SHP77 treated with DMSO at 0.1 percent for 48 hours (cell line): ENCODE measurements at regions not wholly inside any gene's neighbourhood (a gene's known extent, or its start where the extent isn't known, plus 50 kb on each side); places are given as distances from the start of the nearest gene placed in this dataset.
"Not testable (repeated sequence)": the region's sequence is repeated elsewhere in the genome, so short reads cannot be mapped to it uniquely, and the experiment has no call there.

Source experiments
- DNase-seq: peaks from one replicate; lab custom pipeline; 2025; lab: John Stamatoyannopoulos, UW

DNA sequence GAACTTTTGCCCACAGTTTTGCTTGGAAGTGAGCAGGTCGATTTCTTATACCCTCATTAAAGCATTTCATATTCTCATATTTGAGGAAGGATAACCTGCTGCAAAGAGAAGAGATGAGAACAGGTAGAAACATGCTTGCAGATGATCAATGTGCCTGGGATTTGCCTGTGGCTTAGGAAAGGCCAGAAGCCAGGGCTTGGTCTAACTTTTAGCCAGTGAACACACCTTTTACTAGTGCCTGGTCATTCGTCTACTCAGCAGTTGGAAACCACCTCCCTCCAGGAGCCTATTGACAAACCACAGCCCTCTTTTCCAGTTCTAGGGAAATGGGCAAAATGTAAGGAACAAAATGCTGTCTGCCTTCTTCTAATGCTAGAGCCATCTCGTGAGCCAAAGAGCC is 518.3 kb downstream of the ADRA2A start:
- no peak for DNase-seq

DNA sequence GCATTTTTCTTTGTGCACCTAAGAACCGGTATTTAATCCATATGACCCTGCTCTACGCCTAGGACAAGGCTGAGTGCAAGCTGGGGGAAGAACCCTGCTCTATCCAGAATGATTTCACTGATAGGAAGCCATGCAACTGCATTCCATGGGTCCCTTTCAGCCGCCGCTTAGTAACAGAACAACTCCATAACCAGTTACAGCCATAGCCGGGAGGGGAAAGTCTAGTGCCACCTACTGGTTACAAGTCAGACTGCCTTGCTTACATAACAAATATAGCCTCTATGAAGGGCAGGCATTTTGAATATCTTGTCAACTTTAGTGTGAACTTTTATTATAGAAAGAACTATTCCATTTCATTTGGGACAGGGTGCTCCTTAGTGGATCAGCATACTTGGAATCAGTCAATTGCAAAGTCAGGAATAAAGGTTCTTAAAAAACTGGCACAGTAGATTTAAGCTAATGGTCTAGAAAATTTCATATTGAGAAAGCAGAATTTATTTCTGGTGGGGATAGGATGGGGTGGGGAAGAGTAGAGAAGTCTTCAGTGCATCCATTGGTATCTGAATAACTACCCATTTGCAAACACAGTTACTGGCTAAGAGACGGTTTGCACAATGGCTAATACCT is 521.7 kb downstream of the ADRA2A start:
- DNase-seq, result no peak

DNA sequence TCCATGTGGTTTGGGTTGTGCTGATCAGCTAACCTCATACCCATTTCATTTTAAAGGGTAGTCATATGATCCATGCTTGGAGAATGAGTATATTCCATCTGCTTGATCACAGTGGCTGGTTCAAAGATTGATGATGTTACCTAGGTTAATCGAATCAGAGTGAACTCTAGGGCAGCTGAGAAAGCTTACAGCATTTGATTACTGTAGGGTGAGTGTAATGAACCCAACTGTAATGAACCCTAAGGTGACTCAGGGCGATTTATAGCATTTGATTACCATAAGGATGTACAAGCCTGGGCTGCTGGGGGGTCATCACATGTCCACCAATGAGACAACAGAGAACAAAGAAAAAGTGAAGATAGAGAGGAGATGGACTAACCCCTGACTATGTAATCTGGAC is 523.1 kb downstream of the ADRA2A start:
- DNase-seq, result no peak

DNA sequence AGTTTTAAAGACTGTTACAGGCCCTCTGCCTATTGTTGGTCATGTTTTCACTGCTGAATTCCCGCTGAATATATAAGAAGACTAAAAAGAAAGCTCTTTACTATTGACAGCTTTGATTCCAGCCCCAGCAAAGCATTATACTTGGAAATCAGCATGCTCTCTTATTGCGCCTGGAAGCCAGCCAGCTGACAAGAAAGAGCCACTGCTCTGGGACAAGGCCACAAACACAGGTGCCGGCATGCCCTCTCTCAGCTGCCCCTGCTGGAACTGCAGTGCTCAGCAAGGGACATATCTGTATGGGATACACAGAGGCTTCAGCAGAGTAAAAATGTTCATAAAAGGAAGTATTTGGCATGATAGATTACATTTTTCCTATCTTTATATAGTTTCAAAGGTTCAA is 523.9 kb downstream of the ADRA2A start:
- DNase-seq, result no peak

DNA sequence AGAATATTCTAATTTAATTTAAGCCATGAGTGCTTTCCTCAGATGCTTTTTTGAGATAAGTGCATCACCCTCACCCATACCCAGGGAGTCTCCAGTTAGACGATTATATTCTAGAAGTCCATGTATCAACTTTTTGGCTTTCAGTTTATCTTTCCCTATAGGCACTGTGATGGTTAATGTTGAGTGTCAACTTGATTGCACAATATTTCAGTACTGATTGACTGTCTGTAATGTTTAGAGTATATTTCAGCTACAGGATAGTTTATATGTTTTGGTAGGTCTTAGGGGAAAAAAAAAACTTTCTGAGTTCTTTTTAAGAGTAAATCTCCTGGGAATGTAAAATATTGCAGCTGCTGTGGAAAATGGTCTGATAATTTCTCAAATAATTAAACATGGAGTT is 535.4 kb downstream of the ADRA2A start:
- no peak for DNase-seq

DNA sequence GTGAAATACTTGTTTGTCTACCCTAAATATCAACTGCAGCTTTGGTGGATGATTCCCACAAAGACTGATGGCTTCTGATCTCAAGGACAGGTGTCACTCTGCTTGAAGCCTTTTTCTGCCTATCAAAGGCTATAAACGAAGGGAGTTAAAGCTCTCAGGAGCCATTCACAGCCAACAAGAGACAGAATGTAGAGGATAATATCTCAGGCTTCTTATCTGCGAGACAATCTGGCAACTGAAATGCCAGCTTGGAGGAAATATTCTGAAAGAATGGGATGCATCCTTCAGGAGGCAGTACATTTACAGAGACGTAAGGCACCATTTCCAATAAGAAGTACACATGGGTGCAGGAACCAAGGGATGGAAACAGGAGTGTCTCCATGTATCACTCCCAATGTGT is 549.4 kb downstream of the GPAM start:
- no peak for DNase-seq

DNA sequence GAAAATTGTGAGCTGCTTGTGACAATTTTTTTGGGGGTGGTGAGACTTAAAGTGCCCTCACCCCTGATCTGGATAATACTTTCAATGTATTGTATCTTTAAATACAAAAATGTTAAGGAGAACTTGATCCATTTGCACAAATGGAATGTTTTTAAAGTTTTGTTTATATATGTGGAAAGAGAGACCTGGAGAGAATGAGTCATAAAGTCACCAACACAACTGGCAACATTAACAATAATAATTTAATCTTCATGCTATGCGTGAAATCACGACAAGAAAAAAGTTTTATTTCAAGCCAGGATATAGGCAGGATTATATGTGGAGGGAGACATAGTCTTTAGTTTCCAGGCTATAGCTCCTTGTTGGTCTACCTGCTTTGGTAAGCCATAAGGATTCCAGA is 537.5 kb downstream of the GPAM start:
- DNase-seq, result no peak

DNA sequence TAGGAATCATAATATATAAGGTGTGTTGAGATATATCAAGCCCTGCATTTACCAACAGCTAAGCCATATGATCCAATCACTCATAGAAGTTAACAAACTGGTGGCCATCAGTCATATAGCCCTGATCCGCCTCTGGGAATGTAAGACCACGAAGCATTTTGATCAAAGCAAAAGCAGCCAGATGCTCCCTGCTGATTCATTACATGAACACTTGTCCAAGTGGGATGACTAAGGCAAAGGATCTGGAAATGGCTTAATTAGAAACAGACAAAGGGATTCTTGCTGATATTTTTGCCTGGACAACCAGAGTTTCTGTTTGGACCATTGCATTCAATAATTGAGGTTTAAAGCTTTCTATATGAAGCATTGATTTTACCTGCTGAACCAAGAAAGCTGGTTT is 535.5 kb downstream of the GPAM start:
- no peak for DNase-seq

DNA sequence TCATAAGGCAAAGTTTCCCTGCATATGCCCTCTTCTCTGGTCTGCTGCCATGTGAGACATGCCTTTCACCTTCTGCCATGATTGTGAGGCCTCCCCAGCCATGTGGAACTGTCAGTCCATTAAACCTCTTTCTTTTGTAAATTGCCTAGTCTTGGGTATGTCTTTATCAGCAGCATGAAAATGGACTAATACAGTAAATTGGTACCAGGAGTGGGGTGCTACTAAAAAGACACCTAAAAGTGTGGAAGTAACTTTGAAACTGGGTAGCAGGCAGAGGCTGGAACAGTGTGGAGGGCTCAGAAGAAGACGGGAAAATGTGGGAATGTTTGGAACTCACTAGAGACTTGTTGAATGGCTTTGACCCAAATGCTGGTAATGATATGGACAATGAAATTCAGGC is 534.5 kb downstream of the GPAM start:
- DNase-seq, result not testable (repeated sequence)

DNA sequence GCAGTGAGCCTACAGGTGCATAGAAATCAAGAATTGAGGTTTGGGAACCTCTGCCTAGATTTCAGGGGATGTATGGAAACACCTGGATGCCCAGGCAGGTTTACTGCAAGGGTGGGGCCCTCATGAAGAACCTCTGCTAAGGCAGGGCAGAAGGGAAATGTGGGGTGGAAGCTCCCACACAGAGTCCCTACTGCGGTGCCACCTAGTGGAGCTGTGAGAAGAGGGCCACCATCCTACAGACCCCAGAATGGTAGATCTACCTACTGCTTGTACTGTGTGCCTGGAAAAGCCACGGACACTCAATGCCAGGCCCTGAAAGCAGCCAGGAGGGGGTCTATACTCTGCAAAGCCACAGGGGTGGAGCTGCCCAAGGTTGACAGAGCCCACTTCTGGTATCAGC is 533.5 kb downstream of the GPAM start:
- DNase-seq, result no peak

DNA sequence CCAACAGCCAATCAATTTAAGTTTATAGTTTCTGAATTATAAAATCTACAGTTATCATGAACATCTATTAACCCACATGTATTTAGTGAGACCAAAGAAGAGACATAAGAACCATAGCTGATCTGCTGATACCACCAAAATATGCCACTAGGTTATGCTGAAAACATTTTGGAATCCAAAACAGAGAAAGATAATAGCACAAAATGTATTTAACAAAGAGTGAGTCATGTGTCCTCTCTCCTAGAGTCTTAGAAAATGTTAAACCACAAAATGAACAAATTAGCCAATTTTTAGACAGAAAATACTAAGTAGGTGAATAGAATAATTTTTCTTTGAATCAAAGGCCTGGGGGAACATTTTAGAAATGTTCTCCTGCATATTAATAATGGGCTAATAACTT is 527.5 kb downstream of the GPAM start:
- no peak for DNase-seq

DNA sequence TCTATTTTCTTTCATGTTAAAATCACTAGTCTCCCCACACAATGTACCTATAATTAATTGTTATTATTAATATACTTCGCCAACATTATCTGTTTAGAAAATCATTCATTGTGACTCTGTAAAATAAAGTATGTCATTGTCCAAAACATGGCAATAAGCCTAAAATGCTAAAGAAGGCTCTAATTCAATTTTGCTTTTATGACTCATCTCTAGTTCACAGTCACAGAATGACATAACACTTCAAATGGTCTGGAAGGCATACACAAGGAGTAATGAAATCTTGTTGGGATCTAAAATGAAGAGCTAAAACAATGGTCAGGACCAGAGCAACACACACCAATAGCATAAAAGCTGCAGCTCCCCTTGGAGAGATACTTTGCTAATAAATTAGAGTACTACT is 505.8 kb downstream of the GPAM start:
- no peak for DNase-seq

DNA sequence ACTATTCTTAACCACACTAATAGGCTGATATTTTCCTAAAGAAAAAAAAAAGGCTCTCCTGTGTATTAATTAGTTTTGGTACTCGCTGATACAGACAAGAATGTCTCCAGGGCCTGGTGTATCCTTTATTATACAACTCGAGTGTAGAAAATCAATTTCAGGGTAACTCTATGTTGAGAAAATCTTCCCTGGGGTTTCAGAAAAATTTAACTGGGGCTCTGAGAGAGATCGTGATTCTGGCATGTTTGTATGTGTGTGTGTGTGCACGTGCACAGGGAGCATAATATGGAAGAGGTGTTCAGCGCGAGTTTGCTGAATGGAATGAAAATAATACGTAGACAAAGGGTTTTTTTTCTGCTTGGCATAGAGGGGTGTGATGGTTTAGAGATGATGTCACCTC is 496.8 kb downstream of the GPAM start:
- DNase-seq, result no peak

DNA sequence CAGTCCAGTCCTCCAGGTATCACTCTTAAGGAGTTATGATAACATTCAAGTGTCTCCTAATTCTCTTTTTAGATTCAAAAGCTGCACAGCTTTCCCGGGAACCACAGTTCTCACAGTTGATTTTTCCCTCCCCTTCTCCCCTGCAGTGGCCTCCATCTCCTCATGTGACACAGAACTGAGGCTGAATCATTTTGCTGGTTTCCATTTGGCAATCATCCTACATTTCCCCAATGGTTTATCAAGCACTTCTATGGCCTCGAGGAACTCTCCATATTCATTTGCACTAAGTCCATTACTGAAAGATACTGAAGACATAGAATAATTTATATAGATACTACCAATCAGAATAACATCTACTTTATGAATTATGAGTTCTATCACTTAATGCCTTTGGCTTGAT is 484.9 kb downstream of the GPAM start:
- no peak for DNase-seq

DNA sequence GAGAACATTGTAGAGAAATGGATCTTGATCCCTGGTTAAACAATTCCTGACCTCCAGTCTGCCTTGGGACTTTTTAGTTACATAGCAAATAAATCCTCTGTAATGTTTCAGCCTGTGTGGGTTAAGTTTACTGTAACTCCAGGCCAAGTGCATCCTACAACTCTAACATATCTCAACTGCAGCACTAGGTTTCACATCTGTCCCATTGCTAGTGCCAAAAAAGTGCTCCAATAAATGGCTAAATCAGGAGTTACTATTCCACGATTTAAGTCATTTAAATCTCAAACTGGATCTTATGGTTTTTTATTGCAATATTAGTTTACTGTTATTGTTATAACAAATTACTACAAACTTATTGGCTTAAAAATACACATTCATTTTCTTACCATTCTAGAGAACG is 479.6 kb downstream of the GPAM start:
- no peak for DNase-seq

DNA sequence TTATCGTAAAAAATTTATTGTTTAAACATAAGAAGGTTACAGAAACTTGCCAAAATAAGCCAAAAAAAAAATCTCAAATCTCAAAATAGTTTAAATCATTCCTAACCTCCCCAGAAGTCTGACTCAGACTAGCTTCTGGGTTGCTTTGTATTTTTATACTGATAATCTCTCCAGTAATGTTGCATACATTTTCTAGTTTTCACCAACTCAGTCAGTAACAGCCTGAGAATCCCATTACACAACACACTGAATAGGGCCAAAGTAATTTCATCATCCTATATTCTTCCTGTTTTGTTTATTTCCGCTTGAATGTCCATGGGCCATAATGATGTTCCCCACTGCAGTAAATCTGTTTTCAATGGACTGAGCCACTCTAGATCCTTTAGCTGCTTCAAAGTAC is 478.5 kb downstream of the GPAM start:
- DNase-seq, result no peak

DNA sequence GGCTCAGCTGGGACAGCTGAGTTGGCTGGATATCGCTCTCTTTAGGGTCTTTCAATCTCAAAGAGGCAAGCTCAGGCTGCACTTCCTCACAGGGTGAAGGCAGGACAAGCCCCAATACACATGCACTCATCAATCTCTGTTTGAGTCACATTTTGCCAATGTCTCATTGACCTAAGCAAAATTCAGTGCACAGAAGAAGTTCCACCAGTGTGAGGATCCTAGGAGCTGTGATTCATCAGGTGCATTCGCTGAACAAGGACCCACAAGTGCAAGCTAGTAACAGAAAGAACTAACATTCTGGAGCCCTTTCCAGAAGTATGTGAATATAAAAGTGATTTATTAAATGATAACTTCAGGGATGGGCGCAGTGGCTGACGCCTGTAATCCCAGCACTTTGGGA is 477.2 kb downstream of the GPAM start:
- no peak for DNase-seq

DNA sequence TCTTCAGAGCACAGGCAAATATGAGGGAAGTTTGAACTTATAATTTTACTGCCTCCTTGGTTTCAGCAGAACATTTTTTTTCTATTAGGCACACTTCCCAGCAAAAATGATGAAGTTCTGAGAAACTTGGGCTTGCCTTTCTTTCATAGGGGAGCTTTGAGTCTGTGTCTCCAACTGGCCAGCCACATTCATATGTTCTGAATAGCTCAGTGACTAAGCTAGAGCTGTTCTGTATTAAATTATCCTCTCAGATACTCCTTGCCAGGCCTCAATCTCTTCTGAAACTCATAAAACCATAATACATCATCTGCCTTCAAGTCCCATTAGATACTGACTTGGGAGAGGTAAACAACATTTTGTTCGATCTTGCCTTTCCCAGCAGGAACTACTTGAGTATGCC is 476.5 kb downstream of the GPAM start:
- no peak for DNase-seq

DNA sequence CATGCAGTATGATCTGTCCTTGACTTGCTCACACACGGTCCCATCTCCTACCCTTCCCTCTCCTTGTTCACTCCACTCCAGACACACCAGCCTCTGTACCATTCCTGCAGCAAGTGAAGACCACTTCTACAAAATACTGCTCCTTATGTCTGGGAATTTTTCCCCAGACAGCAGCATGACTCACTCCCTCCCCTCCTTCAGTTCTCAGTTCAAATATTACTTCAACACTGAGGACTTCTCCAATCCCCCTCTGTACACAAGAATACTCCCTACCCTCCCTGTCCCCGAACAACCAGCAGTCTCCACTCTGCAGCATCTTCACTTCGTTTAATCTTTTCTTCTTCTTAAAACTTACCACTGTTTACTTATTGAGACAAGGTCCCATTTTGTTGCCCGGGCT is 474.0 kb downstream of the GPAM start:
- DNase-seq, result no peak

DNA sequence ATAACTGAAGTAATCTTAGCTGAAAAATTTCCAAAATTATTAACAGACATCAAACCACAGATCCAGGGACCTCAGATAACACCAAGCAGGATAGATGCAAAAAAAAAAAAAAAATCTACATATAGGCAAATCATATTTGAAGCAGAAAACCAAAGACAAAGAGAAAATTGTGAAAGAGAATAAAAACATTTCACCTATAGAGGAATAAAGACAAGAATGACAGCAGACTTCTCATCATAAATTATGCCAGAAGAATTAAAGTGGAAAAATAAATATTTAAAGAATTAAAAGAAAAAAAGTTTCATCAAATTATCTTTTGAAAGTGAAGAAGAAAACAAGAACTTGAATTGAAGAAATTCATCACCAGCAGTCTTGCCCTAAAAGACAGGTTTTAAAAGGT is 467.5 kb downstream of the GPAM start:
- DNase-seq, result no peak

DNA sequence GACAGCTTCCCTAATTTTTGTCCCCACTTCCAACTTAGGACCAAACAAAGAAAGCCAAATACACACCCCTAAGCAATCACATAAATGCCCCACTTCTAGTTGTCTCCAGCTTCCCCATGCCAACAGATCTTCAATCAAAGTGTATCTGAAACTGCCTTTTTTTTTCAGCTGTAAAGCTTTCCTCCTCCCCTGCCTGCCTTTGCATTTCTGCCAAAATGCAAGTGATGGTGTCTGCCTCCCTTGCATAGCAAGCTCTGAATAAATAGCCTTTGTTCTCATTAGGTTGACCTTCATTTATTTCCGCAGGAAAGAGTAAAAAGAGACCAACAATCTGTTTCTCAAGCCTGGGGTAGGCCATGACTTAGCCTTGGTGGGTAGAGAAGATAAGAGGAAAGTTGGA is 459.4 kb downstream of the GPAM start:
- no peak for DNase-seq

DNA sequence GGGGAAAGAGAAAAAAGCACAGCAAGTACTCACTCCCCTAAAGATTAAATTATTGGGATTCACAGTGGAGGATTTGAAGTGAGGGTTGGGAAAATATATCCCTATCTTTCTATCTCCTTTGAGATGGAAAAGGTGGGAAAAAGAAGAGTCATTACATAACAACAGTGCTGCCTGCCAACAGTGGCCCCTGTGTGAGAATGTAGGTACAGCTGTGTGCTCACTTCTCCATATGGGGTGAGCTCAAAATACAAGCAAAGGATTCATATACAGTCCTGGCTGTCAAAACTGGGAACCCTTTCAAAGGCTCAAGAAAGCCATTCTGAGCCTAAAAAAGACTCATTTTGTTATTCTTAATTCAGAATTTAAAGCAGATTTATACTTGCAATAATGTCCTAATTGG is 458.5 kb downstream of the GPAM start:
- DNase-seq, result no peak

DNA sequence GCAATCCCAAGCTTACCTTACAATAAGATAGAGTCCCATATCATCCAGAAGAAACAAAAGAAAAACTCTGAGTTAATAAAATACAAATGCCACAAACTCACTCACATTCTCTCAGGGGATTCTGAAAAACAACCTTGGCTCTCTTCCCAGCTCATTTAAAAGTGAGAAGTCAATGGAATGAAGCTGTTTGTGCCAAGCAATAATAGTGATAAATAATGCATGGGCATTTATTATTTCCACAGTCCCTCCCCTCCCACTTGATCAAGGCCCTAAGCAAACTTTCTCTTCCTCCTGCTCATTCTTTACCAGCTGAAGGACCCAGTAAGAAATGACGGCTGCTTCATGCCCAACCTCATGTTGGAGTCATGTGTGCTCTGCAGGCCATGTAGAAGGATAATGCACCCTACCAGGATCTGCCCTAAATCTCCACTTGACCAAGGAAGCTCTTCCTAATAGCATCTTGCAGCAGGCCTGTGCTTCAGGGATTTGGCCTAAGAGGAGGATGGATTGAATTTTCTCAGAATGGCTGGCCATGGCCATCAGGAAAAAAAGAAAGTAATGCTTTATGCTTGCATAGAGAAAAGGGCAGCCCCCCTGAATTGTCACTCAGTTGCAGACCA is 451.3 kb downstream of the GPAM start:
- no peak for DNase-seq

DNA sequence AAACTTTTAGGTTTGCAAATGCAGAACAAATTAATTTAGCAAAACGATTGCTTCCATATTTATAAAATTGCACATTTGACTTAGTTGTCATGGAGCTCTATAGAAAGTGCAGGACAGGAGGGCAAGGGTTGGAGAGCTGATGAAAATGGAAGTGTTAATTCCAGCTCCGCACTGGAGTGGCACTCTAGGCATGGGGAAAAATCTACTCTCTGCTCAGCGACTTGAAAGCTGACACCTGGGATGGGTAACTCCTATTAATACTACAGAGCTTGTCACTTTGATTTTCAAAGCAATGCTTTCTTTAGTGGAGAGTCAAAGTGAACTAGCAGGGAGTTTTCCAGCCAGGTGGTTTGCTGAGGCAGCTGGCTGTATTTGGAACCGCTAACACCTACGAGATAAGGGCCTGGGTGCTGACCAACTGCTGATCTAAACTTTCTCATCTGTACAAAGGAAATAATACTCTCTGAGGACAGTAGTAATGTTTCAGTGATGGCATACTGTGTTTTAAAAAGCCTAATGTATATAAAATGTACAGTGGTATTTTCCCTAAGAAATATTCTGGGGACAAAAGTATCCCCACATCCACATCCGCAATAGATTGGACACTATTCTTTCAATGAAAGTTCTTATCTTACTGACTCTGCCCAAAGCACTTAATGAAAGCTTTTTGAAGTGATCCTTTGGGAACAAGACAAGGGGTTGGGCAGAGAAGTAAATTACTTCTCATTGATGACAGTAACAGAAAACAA is 444.3 kb downstream of the GPAM start:
- no peak for DNase-seq
